GM18511 (cell line): ENCODE measurements at regions not wholly inside any gene's neighbourhood (a gene's known extent, or its start where the extent isn't known, plus 50 kb on each side); places are given as distances from the start of the nearest gene placed in this dataset.
"Not testable (repeated sequence)": the region's sequence is repeated elsewhere in the genome, so short reads cannot be mapped to it uniquely, and the experiment has no call there.

Experiments
- ATAC-seq: cut with Tn5 transposase; IDR thresholded peaks from one replicate; pipeline ENCODE4 v1.9.1; 2021; ENCODE audit warnings: mild to moderate bottlenecking, moderate library complexity; ENCODE audit not compliant: unreplicated experiment

GRCh38 chr1:230493264-230493663, 67.1 kb upstream of the PGBD5 start:
- no peak for ATAC-seq

DNA sequence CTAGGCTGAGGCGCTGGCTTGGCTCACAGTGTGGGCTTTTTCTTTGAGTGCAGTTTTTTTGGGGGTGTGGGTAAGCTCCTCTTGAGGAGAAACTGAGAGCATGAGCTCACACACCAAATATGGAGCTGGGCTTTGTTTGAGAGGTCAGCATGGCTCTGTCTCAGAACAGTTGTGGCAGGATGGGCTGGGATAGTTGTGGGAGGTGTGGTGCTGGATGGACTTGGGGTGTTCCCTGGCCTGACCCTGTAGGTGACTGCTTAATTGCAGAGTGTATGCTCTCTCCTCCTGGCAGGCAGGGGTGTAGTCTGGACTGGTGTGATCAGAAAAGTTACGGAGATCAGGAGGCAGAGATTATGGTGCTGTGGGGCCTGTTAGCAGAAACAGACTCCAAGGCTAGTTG, 64.3 kb upstream of the PGBD5 start:
- ATAC-seq: no peak

DNA sequence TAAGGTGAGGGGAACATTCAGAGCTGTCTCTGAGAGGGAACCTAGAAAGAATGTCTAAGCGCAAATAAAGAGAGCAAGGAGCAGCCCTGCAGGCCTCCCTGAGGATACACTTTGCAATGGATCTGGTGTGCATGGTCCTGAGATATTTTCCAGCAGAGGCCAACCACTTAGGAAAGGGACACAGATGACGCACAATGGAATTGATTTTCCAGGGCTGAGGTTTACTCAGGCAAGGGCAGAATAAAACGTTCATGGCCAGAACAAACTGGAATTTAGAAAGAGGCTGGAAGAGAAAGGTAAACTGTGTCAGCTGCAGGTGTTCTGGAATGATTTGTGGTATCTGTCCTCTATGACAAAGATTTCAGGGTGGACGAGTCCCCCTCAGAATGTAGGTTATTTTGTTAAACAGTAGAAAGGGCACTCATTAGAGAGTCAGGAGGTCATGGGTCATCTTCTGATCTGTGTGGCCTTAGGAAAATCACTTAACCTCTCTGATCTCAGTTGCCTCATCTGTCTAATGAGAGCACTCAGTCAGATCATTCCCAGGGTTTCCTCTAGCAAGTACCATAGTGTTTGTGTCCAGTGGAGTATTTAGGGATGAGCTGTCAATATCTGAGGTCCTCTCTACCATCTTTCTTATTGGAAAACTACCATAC, 61.8 kb upstream of the PGBD5 start:
- ATAC-seq: no peak

DNA sequence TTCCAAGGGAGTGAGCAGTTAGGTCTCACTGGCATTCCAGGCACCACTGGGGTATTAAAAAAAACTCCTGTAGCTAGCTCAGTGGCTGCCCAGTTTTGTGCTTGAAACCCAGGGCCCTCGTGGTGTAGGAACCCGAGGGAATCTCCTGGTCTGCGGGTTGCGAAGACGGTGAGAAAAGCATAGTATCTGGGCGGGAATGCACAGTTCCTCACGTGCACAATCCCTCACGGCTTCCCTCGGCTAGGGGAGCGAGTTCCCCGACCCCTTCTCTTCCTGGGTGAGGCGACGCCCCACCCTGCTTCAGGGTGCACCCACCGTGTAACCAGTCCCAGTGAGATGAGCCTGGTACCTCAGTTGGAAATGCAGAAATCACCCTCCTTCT, 50.5 kb upstream of the PGBD5 start:
- no peak for ATAC-seq

- not testable (repeated sequence) for ATAC-seq
These were observed 49.9 kb upstream of the PGBD5 start for GRCh38 chr1:230475856-230476621.
